ENCODE measurements at regions not wholly inside any gene's neighbourhood (a gene's known extent, or its start where the extent isn't known, plus 50 kb on each side); places are given as distances from the start of the nearest gene placed in this dataset.
"Not testable (repeated sequence)": the region's sequence is repeated elsewhere in the genome, so short reads cannot be mapped to it uniquely, and the experiment has no call there.

- no peak for DNase-seq
Observed at GRCh38 chr4:38280323-38280706, 320.1 kb downstream of the PTTG2 start.

DNA sequence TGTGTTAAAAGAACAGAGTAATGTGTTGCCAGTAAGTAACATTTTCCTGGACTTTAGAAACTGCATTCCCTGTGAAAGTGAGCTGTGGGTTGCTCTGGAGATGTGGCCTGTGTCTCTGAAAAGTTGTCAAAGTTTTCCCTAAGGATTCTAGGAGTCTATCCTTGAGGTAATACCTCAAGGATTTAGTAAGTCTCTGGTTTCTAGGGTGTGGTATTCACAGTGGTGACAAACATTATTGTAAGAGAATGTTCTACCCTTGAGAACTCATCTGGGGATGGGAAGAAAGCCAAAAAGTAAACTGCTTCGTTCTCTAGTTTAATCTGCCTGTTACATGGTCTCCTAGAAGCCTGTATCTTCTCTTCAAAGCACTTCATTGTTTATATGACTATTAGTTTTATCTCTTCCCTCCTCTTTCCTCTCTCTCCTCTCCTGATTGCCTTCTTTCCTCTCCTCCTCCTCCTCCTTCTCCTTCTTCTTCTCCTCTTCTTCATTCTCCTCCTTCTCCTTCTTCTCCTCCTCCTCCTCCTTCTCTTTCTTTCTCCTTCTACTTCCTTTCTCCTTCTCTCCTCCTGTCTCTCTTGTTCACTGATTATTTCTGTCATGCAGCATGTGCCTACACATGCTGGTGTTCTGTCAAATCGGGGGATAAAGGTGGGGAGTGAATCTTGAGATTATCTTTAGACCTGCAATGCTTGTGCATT is 321.3 kb downstream of the PTTG2 start:
- no peak for DNase-seq

GRCh38 chr4:38283724-38284123 is 323.5 kb downstream of the PTTG2 start:
- DNase-seq = no peak

DNA sequence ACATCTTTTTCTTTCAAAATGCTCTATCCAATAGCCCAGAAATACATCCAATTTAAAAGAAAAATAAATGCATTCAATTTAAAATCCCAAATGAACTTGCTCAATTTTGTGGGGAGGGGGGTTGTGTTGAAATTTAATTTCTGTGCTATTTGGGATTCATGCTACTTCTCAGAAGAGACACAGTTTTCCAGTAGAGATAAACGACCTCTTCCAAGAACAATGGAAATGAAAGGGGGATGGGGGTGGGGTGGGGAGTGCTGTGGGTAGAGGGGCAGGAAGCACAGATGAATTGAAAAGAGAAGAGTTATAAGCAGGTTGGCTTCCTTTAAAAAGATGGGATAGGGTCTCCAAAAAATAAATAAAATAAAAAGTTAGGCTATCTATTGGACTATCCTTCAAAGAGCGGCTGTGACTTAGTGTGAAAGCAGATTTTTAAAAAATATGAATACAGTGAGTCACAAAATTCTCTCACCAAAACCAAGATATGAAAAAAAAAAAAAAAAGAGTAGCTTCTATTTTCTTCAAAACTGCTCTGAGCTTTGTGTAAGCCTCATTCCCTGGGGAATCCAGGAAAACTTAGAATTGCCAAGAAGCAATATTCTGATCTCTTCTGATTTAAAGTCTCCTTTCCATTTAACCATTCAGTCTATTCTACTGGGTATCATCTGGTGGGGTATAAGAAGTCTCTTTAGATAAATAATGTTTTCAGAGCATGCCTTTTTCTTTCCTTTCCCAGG is 324.3 kb downstream of the PTTG2 start:
- no peak for DNase-seq

DNA sequence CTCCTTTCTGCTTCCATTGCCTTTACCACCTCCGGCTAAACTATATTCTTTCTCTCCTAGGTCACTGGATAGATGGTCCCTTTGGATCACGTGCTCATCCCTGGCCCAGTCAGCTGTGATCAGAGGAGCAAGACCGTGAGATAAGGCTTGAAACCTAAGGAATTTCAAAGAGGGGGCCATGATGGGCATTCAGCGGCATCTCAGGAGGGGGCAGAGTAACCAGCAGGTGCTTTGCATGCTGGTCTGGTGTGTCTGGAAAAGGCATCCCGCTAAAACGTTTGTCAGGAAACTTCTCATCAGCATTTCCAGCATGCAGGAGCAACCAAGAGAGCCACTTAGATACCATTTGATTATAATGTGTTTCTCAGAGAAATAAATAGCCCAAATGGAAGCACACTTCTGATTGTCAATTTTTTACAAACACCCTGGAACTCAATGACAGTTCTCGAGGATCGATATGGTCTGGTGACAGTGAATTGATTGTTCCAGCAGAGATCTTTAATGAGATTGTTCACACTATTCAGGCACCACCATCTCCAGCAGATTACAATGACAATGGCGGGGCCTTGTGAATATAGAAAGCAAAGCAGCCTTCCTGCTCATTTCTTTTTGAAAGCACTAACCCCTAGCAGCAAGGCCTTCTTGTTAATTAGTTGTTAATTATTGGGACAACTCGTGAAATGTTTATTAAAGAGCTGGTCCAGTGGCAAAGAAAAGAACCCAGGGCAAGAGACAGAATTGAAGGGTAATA is 327.1 kb downstream of the PTTG2 start:
- no peak for DNase-seq

DNA sequence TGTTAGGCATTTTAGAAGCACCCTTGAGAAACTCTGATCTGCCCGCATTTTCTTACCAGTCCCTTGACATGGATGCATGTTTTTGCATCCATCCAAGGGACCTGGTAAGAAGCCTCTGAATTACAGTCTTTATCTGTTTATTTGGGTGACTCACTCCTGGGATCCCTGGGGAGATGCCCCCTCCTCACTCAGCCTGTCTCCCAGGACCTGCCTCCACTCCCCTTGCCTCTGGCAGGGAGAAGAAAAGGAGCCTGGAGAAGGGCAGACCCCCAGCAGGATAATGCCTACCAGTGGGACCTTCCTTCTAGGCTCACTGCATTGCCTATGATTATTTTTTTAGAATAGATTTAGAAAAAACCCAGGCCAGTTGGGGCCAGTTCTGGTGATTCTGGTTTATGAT is 329.4 kb downstream of the PTTG2 start:
- DNase-seq = no peak

DNA sequence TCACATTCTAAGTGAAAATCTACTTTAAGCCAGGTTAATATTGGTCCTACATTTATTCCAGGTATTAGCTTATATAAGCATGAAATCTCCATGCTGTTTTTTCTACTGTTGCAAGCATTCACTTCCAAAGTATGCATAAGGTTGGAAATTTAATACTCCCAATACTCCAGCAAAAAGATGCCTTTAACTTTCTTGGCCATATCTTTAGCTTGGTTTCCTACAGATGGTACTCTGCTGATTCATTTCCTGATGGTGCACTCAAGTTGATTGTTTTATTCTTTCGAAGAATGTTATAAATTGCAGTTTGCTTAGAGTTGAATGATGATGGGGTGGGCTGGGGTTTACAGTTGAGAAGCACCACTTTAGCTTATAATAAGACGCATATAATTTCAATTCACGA is 330.2 kb downstream of the PTTG2 start:
- no peak for DNase-seq

DNA sequence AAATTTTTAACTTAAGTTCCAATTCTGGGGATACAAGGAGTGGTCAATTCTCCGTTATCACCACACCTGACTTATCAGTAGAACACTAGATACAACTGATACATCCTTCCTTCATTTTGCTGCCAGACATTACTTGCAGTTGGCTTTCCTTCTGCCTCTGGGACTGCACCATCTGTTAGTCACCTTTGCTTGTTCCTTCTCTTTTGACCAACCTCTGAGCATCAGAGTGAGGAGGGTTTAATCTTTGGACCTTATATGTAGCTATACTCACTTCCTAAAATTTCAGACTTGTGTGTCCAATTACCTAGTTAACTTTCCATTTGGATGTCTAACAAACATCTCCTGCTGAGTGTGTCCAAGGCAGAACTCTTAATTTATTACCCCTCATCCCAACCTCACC is 330.7 kb downstream of the PTTG2 start:
- no peak for DNase-seq

- DNase-seq = no peak
Observed at GRCh38 chr4:38292529-38292928, 332.3 kb downstream of the PTTG2 start.

GRCh38 chr4:38294238-38294637 is 334.0 kb downstream of the PTTG2 start:
- no peak for DNase-seq

DNA sequence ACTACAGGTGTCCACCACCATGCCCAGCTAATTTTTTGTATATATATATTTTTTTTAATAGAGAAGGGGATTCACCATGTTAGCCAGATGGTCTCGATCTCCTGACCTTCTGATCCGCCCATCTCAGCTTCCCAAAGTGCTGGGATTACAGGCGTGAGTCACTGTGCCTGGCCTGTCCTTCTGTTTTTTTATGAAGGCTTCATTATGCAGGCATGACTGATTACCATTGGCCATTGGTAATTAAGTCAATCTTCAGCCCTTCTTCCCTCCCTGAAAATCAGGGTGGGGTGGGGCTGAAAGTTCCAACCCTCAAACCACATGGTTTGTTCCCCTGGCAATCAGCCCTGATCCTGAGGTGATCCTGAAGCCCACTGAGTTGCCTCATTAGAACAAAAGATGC is 336.9 kb downstream of the PTTG2 start:
- no peak for DNase-seq

GRCh38 chr4:38298868-38299713 is 338.9 kb downstream of the PTTG2 start:
- no peak for DNase-seq

DNA sequence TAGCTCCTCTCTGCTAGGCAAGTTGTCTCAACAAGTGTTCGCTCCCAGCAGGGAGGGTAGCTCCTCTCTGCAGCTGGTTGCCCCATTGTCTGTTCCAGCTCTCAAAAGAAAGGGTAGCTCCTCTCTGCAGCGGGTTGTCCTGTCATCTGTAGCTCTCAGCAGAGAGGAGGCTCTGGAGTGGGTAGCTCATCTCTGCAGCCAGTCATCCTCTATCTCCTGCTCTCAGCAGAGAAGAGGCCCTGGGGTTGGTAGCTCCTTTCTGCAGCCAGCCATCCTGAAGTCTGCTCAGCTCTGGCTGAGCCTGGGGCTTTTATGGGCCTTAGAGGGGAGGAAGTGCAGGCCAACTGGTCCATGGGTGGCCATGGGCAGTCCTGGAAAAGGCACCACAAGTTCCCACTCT is 342.7 kb downstream of the PTTG2 start:
- DNase-seq = no peak

DNA sequence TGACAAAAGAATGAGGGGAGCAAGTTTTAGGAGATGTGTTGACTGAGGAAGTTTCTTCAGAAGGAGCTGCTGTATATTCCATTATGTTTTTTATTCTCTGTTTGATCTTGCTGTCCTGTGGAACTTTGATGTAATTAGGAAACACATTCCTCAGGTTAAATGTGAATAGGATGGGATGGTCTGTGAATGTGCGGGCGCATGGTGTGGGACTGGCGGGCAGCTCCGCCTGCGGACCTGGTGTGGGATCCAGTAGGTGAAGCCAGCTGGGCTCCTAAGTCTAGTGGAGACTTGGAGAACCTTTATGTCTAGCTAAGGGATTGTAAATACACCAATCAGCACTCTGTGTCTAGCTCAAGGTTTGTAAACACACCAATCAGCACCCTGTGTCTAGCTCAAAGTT is 344.3 kb downstream of the PTTG2 start:
- DNase-seq = not testable (repeated sequence)

DNA sequence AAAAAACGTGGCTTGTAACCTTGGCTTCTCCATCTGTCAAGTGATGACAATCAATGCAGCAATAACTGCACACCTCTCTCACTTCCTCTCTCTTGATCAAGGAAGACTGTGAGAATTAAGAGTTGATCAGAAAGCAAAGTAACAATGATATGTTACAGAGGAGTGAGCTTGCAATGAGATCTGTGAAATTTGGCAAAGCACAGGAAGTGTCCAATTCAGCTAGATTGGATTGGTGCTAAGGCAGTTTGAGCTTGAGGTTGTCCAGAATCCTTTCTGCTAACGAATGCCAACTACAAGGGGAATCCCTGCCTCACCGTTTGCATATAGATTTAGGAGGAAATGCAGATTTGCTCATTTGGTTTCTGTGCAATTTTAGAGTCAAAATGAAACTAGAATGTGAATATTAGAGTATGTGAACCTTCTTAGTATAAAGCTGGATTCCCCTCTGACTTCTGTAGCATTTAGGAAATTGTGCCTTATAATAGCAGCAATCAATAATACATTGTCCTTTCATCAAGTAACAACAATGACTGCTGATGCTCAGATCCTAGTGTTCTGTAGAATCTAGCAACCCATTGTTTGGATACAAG is 346.4 kb downstream of the PTTG2 start:
- no peak for DNase-seq

GRCh38 chr4:38308728-38309311 is 348.6 kb downstream of the PTTG2 start:
- DNase-seq = no peak

- no peak for DNase-seq
Observed at GRCh38 chr4:38309471-38309870, 349.3 kb downstream of the PTTG2 start.

DNA sequence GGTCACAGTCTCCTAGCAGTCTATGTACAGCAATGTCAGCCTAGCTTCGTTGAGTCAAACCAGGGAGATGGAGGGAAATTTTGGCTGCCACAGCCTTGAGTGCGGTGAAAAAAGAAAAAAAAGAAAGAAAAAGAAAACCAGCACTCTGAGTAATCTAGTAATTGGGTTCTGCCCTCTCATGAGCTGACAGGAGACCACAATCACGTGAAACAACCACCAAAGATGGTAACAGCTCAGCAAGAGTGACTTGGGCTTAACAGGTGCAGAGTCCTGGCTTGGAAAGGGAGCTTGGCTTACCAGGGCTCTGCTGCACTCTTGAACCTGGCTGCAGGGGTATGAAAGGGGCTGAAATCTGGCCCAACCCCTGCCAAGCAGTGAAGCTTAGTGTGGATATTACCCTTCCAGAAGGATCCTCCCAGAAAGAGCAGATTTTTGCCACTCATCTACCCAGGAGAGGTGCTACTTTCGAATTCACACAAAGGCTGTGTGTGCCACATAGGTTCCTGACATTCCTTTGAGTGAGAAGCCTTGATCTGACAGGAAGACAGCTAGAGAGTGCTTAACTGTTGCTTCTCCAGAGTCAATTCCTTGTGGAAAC is 350.3 kb downstream of the PTTG2 start:
- no peak for DNase-seq

DNA sequence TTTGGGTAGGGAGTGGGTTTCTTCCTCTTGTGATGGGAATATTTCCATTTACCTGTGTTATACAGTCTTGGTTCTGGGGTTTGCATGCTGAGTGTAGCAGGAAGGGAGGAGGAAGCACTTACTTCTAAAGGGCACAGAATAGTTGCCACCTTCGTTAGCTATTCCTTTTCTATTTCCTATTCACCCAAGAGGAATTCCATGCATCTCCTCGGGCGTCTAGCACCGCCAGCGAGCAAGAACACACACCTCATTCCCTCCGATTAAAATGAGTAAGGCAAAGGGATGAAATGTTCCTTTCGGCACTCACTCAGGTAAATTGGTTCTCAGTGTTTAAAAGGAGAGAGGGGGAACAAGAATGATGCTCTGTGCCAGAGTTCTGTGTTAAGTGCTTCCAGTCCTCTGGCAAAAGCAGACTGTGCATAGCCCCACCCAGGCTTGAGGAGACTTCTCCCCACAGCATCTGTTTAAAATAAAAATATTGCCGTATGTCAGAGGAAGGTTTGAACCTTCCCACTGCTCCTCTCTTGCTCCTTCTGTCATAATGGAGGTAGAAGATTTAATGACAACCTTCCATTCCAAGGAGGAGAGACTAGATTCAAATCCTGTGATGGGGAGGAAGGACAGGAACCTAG is 351.4 kb downstream of the PTTG2 start:
- DNase-seq = no peak

- peak; percentile 82 for DNase-seq
Observed at GRCh38 chr4:38313175-38313574, 350.8 kb upstream of the KLF3 start.

GRCh38 chr4:38313999-38314561 is 349.9 kb upstream of the KLF3 start:
- DNase-seq = no peak

Measured in DMS153 (cell line).